Renal pelvis (tissue), 1 donor: ENCODE measurements at regions not wholly inside any gene's neighbourhood (a gene's known extent, or its start where the extent isn't known, plus 50 kb on each side); places are given as distances from the start of the nearest gene placed in this dataset.

Source experiments
- DNase-seq: peaks from one replicate; pipeline ENCODE4 v3.0.0-alpha.2; 2013

- no peak for DNase-seq
Observed at GRCh38 chr18:32544088-32544487, 73.4 kb upstream of the GAREM1 start.

GRCh38 chr18:32542221-32542798, 71.6 kb upstream of the GAREM1 start:
- DNase-seq: no peak

DNA sequence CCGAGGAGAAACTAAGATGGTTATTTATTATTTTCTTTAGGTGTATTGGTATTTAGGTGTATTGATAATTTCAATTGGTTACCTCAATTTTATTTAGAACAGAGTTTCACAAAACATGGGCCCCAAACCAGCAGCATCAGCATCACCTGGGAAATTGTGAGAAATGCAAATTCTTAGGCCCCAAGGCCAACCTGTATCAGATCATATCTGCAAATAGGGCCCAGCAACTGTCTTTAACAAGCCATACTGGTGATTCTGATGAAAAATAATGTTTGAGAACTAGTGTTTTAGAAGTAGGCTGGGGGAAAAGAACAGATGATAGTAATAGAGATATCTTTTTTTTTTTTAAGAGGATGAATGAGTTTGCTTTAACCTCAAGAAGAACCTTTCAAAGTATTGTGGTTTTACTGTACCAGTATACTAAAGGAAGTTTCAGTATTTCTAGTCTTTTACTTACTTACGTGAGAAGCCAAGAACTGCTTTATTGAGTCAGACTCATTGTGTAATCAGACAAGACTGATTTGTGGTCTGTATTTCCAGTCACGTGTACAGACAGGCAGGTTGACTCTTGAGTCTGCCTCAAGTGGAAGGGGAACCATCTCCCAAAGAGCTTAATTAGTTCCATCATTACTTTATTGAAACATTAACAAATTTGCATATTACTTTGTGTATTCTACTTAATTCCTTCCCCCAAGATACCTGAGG, 60.4 kb upstream of the GAREM1 start:
- DNase-seq: no peak

GRCh38 chr18:32529722-32530420, 59.2 kb upstream of the GAREM1 start:
- no peak for DNase-seq

DNA sequence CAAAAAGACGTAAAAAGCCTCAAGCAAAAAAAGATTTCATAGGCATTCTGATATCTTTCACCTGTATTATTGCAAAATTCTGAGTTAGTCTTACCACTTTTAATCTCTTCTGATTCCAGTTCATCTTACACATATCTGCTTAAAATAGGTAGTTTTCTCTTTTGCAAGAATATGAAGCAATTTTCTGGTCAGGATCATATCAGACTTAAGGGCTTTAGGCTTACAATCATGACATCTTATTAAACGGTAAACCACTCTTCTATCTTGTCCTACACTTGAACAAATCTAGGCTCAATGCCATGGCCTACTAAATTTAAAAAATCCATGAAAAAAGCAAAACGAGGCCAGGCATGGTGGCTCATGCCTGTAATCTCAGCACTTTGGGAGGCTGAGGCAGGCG, 50.1 kb upstream of the GAREM1 start:
- no peak for DNase-seq
